Hepatocyte (in vitro differentiated cells): ENCODE measurements at regions not wholly inside any gene's neighbourhood (a gene's known extent, or its start where the extent isn't known, plus 50 kb on each side); places are given as distances from the start of the nearest gene placed in this dataset.

Experiments used
- EZH2 ChIP-seq: fragments of 200-600 bp; sonication (generic); IDR thresholded peaks from 2 replicates; pipeline ENCODE4 v1.6.1; 2016; ENCODE audit warnings: antibody characterized with exemption, mild to moderate bottlenecking, borderline replicate concordance
- EZH2phosphoT487 ChIP-seq: fragments of 200-600 bp; sonication (generic); IDR thresholded peaks from one replicate; pipeline ENCODE4 v1.6.1; 2018; ENCODE audit warnings: antibody characterized with exemption, mild to moderate bottlenecking, low read depth, moderate library complexity; ENCODE audit not compliant: unreplicated experiment, severe bottlenecking
- TF ChIP-seq, protein P1 (sequence below): fragments of 200-600 bp; sonication (generic); IDR thresholded peaks from 2 replicates; pipeline ENCODE4 v1.5.1; 2016; ENCODE audit warnings: antibody characterized with exemption, mild to moderate bottlenecking; ENCODE audit not compliant: poor library complexity

DNA sequence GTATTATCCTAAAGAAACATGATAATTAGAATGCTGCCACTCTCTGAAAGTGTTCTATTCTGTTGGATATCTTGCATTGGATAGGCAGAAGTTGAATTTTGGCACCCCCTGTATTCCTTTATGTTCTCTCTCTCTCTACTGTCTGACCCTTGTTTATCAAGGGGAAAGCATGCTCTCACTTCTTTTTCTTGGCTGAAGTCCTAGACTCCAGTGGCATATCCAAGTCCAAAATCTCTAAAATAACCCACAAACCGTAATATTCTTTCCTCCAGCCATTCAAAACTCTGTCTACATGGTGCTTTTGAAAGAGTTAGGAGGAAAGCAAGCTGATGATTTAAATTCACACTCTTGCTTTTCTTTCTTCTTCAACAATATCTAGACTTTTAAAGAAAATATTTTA, 669.7 kb downstream of the TDRD15 start:
- TF ChIP-seq, protein P1, sequence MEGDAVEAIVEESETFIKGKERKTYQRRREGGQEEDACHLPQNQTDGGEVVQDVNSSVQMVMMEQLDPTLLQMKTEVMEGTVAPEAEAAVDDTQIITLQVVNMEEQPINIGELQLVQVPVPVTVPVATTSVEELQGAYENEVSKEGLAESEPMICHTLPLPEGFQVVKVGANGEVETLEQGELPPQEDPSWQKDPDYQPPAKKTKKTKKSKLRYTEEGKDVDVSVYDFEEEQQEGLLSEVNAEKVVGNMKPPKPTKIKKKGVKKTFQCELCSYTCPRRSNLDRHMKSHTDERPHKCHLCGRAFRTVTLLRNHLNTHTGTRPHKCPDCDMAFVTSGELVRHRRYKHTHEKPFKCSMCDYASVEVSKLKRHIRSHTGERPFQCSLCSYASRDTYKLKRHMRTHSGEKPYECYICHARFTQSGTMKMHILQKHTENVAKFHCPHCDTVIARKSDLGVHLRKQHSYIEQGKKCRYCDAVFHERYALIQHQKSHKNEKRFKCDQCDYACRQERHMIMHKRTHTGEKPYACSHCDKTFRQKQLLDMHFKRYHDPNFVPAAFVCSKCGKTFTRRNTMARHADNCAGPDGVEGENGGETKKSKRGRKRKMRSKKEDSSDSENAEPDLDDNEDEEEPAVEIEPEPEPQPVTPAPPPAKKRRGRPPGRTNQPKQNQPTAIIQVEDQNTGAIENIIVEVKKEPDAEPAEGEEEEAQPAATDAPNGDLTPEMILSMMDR, result no peak
- TF ChIP-seq EZH2 (no peak), EZH2phosphoT487 (no peak)
